PC-3 (cell line): ENCODE measurements at regions not wholly inside any gene's neighbourhood (a gene's known extent, or its start where the extent isn't known, plus 50 kb on each side); places are given as distances from the start of the nearest gene placed in this dataset.

Experiments
- CTCF ChIP-seq: fragments of 300-600 bp; sonication (generic); conservative IDR thresholded peaks from 2 replicates; pipeline ENCODE4 v1.5.1; 2017; ENCODE audit warnings: antibody characterized with exemption, low read depth, mild to moderate bottlenecking, low read length
- EZH2 ChIP-seq: fragments of 300-600 bp; sonication (generic); IDR thresholded peaks from one replicate; pipeline ENCODE4 v1.6.1; 2017; ENCODE audit warnings: antibody characterized with exemption, mild to moderate bottlenecking, low read length; ENCODE audit not compliant: unreplicated experiment
- EZH2phosphoT487 ChIP-seq: fragments of 300-600 bp; sonication (generic); IDR thresholded peaks from 2 replicates; pipeline ENCODE4 v1.6.1; 2018; ENCODE audit warnings: mild to moderate bottlenecking, antibody characterized with exemption, low read length, borderline replicate concordance

- no peak for TF ChIP-seq CTCF
- TF ChIP-seq EZH2: no peak
- TF ChIP-seq EZH2phosphoT487: no peak
These were observed 82.8 kb downstream of the APTX start for GRCh38 chr9:32918628-32919027.
